Mucosa of gallbladder (tissue), 1 donor: ENCODE measurements at regions not wholly inside any gene's neighbourhood (a gene's known extent, or its start where the extent isn't known, plus 50 kb on each side); places are given as distances from the start of the nearest gene placed in this dataset.
"Not testable (repeated sequence)": the region's sequence is repeated elsewhere in the genome, so short reads cannot be mapped to it uniquely, and the experiment has no call there.

Experiments
- DNase-seq: peaks from one replicate; pipeline ENCODE4 v3.0.0-alpha.2; 2020; ENCODE audit warnings: low spot score
- donor health status: DM: no; HTN: no; CAD: no.

DNA sequence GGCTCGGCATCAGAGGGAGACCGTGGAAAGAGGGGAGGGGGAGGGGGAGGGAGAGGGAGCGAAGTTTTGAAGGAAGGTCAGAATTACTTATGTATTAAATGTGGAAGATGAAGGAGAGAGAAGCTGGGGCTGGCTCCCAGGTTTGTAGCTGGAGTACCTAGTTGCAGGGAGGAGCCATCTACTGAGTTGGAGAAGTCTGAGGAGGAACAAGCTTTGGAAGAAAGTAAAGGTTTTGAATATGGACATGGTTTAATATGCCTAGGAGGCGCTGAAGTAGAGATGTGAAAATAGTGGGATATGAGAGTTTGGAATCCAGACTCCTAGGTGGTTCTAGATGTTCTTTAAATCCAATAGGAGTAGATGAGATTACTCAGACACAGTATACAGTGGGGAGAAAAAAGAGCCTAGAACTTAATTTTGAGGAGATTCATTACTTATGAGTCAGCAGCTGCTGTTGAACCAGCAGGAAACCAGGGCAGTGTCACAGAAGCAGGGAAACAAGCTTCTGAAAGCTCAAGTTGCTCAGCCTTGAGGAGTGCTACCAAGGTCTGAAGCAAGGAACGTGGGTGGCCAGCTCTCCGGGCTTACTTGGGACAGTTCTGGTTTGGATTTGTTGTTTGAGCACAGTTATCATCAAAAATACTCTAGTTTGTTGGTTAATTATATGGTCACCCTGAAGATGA lies 149.3 kb downstream of the UTRN start:
- DNase-seq, result no peak

GRCh38 chr6:144435602-144436426 lies 150.7 kb downstream of the UTRN start:
- DNase-seq, result no peak

DNA sequence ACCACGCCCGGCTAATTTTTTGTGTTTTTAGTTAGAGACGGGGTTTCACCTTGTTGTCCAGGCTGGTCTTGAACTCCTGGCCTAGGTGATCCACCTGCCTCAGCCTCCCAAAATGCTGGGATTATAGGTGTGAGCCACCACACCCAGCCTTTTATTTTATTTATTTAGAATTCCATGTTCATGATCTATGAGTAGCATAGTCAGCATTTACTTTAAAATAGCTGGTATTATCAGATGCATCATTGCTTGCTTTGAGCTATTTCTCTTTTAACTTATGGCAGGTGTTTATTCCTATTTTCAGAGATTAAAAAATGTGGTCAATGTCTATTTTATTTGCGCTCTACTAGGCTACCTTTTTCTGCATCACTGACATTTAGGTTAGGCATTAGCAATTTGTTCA lies 152.0 kb downstream of the UTRN start:
- DNase-seq, result no peak

DNA sequence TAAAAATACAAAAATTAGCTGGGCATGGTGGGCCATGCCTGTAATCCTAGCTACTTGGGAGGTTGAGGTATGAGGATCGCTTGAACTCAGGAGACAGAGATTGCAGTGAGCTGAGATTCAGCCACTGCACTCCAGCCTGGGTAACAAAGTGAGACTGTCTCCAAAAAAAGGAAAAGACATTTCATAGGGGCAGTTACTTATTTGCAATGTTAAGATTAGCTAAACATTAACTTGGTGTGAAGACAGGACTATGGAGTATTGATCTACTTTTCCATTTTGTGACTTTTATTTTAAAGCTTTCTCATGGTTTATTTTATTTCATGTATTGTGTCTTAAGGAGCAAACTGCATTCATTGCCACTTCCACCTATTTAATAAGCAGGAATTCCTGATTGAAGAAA lies 153.0 kb downstream of the UTRN start:
- no peak for DNase-seq

DNA sequence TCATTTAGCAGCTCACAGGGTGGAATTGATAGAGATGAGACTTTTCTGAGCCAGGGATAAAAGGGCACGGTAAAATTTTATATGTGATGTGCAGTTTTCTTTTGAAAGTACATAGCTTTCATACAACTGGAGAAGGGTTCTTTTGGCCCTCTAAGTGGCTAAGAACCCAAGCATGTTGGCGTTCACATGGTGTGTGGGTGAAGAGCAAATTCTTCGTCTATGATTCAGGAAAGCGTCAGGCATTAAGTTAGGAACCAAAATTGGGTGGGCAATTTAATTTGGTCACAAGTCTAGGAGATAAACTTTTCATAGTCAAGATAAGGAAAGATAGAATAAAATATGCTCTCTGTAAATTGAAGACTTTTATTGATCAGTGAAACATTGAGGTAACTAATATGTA lies 153.9 kb downstream of the UTRN start:
- no peak for DNase-seq

GRCh38 chr6:144441801-144442200 lies 156.7 kb downstream of the UTRN start:
- DNase-seq, result not testable (repeated sequence)

DNA sequence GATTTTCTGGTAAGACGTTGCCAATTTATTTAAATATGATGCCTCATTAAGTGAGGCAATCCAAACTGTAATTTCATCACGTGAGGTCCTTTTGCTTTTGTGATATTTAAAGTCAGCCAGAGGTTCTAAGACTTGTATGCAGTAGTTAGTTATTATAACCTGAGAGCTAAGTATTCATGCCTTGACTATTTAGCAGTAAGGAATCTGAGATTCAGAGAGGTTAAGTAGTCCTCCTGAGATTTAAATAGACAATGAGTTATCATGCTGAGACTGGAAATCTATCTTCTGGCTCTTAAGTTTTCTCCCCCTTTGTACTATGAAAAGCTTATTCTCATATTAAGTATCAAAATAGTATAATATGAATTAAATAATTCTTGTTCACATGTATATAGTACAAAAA lies 158.0 kb downstream of the UTRN start:
- no peak for DNase-seq

DNA sequence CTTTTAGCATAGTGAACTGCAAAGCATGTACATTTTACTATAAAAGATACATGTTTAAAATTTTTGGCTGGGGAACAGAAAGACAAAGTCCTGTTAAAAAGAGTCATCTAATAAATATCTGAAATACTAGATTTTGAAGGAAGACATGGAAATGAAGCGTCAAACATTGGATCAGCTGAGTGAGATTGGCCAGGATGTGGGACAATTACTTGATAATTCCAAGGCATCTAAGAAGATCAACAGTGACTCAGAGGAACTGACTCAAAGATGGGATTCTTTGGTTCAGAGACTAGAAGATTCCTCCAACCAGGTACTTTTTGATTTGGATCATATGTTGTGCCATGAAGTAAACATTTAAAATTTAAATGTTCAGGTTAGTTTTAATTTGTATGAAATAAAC lies 162.3 kb downstream of the UTRN start:
- no peak for DNase-seq

- DNase-seq, result no peak
Measured at GRCh38 chr6:144449218-144449617, 164.1 kb downstream of the UTRN start.

DNA sequence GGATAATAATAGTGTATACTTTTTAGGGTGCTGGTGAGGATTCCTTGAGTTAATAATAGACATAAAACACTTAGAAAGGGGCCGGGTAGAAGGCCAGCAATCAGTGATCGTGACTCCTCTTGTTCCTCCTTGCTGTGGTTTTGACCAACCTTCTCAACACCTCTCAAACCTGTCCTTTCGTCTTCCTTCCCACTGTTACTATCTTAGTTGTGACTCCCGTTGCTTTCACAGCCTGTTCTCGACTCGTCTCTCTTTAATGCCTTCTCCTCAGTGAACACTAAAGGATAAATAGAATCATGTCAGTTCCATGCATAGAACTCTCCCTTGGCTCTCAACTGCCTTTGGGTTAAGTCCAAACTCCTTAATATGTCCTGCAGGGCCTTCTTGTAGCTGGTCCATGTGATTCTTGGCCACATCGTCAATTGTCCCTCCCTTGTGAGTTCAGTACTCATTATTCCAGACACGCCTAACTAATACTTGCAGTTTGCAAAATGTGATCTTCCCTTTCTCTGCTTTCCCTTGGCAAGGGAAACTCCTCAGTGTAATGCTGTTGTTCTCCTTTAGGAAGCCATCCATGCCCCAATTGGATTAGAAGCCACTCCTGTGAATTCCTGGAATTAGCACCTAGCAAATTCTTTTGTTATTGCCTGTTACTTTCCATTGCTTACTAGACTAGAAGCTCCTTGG lies 164.9 kb downstream of the UTRN start:
- no peak for DNase-seq

- no peak for DNase-seq
Measured at GRCh38 chr6:144460327-144461095, 175.4 kb downstream of the UTRN start.

DNA sequence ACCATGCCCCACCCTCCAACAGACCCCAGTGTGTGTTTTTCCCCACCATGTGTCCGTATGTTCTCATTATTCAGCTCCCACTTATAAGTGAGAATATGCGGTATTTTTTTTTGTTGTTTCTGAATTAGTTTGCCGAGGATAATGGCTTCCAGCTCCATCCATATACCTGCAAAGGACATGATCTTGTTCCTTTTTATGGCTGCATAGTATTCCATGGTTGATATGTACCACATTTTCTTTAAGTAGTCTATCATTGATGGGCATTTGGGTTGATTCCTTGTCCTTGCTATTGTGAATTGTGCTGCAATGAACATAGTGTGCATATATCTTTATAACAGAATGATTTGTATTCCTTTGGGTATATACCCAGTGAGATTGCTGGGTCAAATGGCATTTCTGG lies 176.9 kb downstream of the UTRN start:
- DNase-seq, result no peak

- no peak for DNase-seq
Measured at GRCh38 chr6:144466716-144467115, 181.6 kb downstream of the UTRN start.

- no peak for DNase-seq
Measured at GRCh38 chr6:144467172-144467762, 182.1 kb downstream of the UTRN start.

DNA sequence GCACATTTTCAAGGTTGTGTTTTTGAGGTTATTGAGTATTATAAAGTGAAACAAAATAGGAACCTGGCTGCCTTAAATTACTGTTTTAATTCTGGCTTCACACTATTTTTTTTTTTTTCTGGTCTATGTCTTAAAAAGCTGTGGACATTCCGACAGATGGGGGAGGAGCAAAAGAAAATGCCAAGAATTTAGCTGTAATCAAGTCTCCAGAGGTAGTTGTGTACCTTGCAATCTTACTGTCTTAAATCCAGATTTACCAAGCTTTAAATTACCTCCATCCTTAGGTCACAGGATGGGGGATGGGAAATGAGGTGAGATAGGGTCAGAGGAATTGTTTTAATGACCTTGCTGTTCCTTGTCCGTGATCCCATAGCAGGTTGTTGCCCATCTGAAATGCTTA lies 182.8 kb downstream of the UTRN start:
- DNase-seq, result no peak

GRCh38 chr6:144468709-144469108 lies 183.6 kb downstream of the UTRN start:
- DNase-seq, result no peak

DNA sequence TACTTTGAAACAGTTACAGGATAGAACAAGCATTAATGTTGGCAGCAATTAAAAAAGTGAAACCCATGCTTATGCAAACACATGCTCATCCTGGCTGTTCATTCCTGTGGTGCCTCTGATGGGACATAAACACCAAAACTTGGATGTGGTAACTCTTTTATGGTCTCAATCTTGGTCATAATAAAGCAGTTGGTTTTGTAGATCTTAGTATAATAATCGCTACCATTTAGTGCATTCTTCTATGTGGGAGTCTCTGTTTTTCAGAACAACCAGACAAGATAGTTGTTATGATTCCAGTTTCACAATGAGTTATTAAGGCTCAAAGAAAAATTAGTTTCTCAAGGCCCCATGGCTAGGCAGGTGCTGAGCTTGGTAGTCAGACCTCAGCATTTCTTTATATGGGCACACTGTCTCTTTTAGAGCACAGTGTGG lies 184.0 kb downstream of the UTRN start:
- no peak for DNase-seq

DNA sequence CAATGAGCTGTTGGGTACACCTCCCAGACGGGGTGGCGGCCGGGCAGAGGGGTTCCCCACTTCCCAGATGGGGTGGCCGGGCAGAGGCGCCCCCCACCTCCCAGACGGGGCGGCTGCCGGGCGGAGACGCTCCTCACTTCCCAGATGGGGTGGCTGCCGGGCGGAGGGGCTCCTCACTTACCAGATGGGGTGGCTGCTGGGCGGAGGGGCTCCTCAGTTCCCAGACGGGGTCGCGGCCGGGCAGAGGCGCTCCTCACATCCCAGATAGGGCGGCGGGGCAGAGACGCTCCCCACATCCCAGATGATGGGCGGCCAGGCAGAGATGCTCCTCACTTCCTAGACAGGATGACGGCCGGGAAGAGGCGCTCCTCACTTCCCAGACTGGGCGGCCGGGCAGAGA lies 185.1 kb downstream of the UTRN start:
- not testable (repeated sequence) for DNase-seq

DNA sequence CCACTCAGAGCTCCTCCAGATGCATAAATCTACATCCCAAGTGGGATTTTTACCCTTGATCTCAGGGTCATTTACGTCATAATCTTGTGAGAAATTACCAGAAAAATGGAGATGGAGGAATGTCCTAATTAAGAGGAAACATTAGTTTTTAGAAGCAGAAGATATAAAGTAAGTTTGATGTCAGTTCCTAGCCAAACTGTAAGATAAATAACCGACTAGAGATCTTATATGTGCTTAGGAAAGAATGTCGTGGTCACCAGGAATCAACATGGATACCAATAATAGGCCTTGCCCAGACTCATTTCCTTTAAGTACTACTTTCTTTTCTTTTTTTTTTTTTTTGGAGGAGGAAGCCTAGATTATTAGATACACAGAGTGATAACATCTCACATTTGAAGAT lies 186.9 kb downstream of the UTRN start:
- DNase-seq, result no peak

- DNase-seq, result no peak
Measured at GRCh38 chr6:144474290-144474689, 189.2 kb downstream of the UTRN start.

- no peak for DNase-seq
Measured at GRCh38 chr6:144474904-144475303, 189.8 kb downstream of the UTRN start.

- DNase-seq, result no peak
Measured at GRCh38 chr6:144475411-144475810, 190.3 kb downstream of the UTRN start.
